ENCODE measurements at regions not wholly inside any gene's neighbourhood (a gene's known extent, or its start where the extent isn't known, plus 50 kb on each side); places are given as distances from the start of the nearest gene placed in this dataset.

DNA sequence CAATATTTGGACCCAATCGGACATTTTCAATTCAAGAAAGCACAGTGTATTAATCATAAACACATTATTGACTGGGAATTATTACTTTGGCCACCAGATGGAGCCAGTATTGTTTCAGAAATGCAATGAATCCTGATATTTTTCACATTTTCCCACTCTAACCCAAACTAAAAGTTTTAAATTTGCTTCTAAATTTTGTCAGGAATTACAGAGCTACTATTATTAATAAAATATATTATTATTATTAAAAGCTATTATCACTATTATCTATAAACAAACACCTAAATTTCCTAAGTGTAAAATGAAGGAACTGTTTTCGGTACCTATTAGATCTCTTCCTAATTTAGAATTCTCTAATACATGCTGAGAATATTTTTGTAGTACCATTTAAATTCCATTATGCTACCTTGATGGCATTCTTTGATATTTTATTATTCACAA lies 245.3 kb downstream of the OGFRL1 start:
- Histone ChIP-seq H3K9me2 (replicated peaks; ENCODE audit: low read depth, low read length) (no peaks in the 10 kb centered on the region), H2AFZ (ENCODE audit: low read length) (no peak overlapping the region), H3K27me3 (ENCODE audit: insufficient read depth, low read length, poor library complexity, severe bottlenecking) (no peaks in the 10 kb centered on the region), H3K36me3 (ENCODE audit: insufficient read depth, low read length) (no peaks in the 10 kb centered on the region), H3K4me3 (ENCODE audit: low read length, poor library complexity, severe bottlenecking) (no peak overlapping the region), H3K79me2 (ENCODE audit: insufficient read depth, low read length) (no peaks in the 10 kb centered on the region), H3K4me1 (ENCODE audit: insufficient read depth, low read length, poor library complexity, severe bottlenecking) (no peaks in the 10 kb centered on the region), H4K20me1 (ENCODE audit: insufficient read depth, low read length, poor library complexity, severe bottlenecking) (no peaks in the 10 kb centered on the region), H3K4me2 (ENCODE audit: low read depth, low read length, poor library complexity, severe bottlenecking) (no peak overlapping the region), H3F3A (ENCODE audit: low read depth) (no peaks in the 10 kb centered on the region), H3K9ac (ENCODE audit: low read depth, low read length, poor library complexity, severe bottlenecking) (no peak overlapping the region), H3K9me3 (ENCODE audit: insufficient read depth, low read depth, low read length) (no peaks in the 10 kb centered on the region)
- TF ChIP-seq EZH2phosphoT487 (IDR thresholded peaks at IDR 0.05; ENCODE audit: borderline replicate concordance) (no peak), CTCF (conservative IDR thresholded peaks at IDR 0.05; ENCODE audit: low read length) (peak; percentile 71)

- no peaks in the 10 kb centered on the region for H3K4me1 ChIP-seq (ENCODE audit: insufficient read depth, low read length, poor library complexity, severe bottlenecking)
- no peak overlapping the region for H3K9ac ChIP-seq (ENCODE audit: low read depth, low read length, poor library complexity, severe bottlenecking)
- no peaks in the 10 kb centered on the region for H3K79me2 ChIP-seq (ENCODE audit: insufficient read depth, low read length)
- no peaks in the 10 kb centered on the region for H4K20me1 ChIP-seq (ENCODE audit: insufficient read depth, low read length, poor library complexity, severe bottlenecking)
- H3K9me3 ChIP-seq (ENCODE audit: insufficient read depth, low read depth, low read length): no peaks in the 10 kb centered on the region
- no peak for TF ChIP-seq CTCF (conservative IDR thresholded peaks at IDR 0.05; ENCODE audit: low read length)
- TF ChIP-seq EZH2phosphoT487 (IDR thresholded peaks at IDR 0.05; ENCODE audit: borderline replicate concordance): no peak
- no peaks in the 10 kb centered on the region for H3K27me3 ChIP-seq (ENCODE audit: insufficient read depth, low read length, poor library complexity, severe bottlenecking)
- no peak overlapping the region for H3K4me2 ChIP-seq (ENCODE audit: low read depth, low read length, poor library complexity, severe bottlenecking)
- H3K4me3 ChIP-seq (ENCODE audit: low read length, poor library complexity, severe bottlenecking): no peak overlapping the region
- no peaks in the 10 kb centered on the region for H3K36me3 ChIP-seq (ENCODE audit: insufficient read depth, low read length)
- no peak overlapping the region for H2AFZ ChIP-seq (ENCODE audit: low read length)
- H3K9me2 ChIP-seq (replicated peaks; ENCODE audit: low read depth, low read length): no peaks in the 10 kb centered on the region
- H3F3A ChIP-seq (ENCODE audit: low read depth): no peaks in the 10 kb centered on the region
These were observed 246.3 kb downstream of the OGFRL1 start for GRCh38 chr6:71534921-71535320.

- no peaks in the 10 kb centered on the region for H3K4me1 ChIP-seq (ENCODE audit: insufficient read depth, low read length, poor library complexity, severe bottlenecking)
- TF ChIP-seq CTCF (conservative IDR thresholded peaks at IDR 0.05; ENCODE audit: low read length) (no peak), EZH2phosphoT487 (IDR thresholded peaks at IDR 0.05; ENCODE audit: borderline replicate concordance) (no peak)
- H2AFZ ChIP-seq (ENCODE audit: low read length): no peak overlapping the region
- H3K4me2 ChIP-seq (ENCODE audit: low read depth, low read length, poor library complexity, severe bottlenecking): no peak overlapping the region
- no peaks in the 10 kb centered on the region for H3F3A ChIP-seq (ENCODE audit: low read depth)
- H3K36me3 ChIP-seq (ENCODE audit: insufficient read depth, low read length): no peaks in the 10 kb centered on the region
- no peaks in the 10 kb centered on the region for H3K9me3 ChIP-seq (ENCODE audit: insufficient read depth, low read depth, low read length)
- no peaks in the 10 kb centered on the region for H3K27me3 ChIP-seq (ENCODE audit: insufficient read depth, low read length, poor library complexity, severe bottlenecking)
- no peak overlapping the region for H3K4me3 ChIP-seq (ENCODE audit: low read length, poor library complexity, severe bottlenecking)
- no peaks in the 10 kb centered on the region for H3K9me2 ChIP-seq (replicated peaks; ENCODE audit: low read depth, low read length)
- H3K9ac ChIP-seq (ENCODE audit: low read depth, low read length, poor library complexity, severe bottlenecking): no peak overlapping the region
- no peaks in the 10 kb centered on the region for H4K20me1 ChIP-seq (ENCODE audit: insufficient read depth, low read length, poor library complexity, severe bottlenecking)
- H3K79me2 ChIP-seq (ENCODE audit: insufficient read depth, low read length): no peaks in the 10 kb centered on the region
These were observed 249.1 kb downstream of the OGFRL1 start for GRCh38 chr6:71537717-71538116.

Data from Loucy (cell line).